Fibroblast of lung (primary cell): ENCODE measurements at regions not wholly inside any gene's neighbourhood (a gene's known extent, or its start where the extent isn't known, plus 50 kb on each side); places are given as distances from the start of the nearest gene placed in this dataset.

Source experiments
- DNase-seq, 2 donors: peaks; one replicate each; pipeline versions ENCODE4 v3.0.0 to v3.0.0-alpha.2; 2010; ENCODE audit warnings: low read depth in 2 of 2
- H2AFZ ChIP-seq: 2 replicates; pipeline ENCODE4 v1.5.1; 2012; ENCODE audit warnings: low read length, control low read depth, inconsistent platforms
- H3K27ac ChIP-seq: 2 replicates; pipeline ENCODE4 v1.5.1; 2011; ENCODE audit warnings: low read length, control low read depth; ENCODE audit not compliant: insufficient read depth
- H3K27me3 ChIP-seq: 2 replicates; pipeline ENCODE4 v1.5.1; 2011; ENCODE audit warnings: mild to moderate bottlenecking, low read length; ENCODE audit not compliant: control insufficient read depth, insufficient read depth
- H3K36me3 ChIP-seq: 2 replicates; pipeline ENCODE4 v1.5.1; 2011; ENCODE audit warnings: low read length; ENCODE audit not compliant: control insufficient read depth, insufficient read depth
- H3K4me1 ChIP-seq: 2 replicates; pipeline ENCODE4 v1.5.1; 2011; ENCODE audit warnings: low read length; ENCODE audit not compliant: control insufficient read depth, insufficient read depth; ENCODE audit errors: extremely low read depth
- H3K4me2 ChIP-seq: 2 replicates; pipeline ENCODE4 v1.5.1; 2011; ENCODE audit warnings: low read length, control low read depth; ENCODE audit not compliant: insufficient read depth; ENCODE audit errors: extremely low read depth
- H3K4me3 ChIP-seq, 4 experiments: fragments of 200-600 bp in 1 of 4; sonication (generic) in 1 of 4; replicated peaks in 1 of 4; 2 replicates each; pipeline ENCODE4 v1.5.1; 2011 to 2016; ENCODE audit warnings: low read length in 4 of 4, low read depth in 3 of 4, mild to moderate bottlenecking in 3 of 4, control low read depth in 2 of 4, inconsistent platforms in 1 of 4, mixed read lengths in 1 of 4; ENCODE audit not compliant: insufficient read depth in 1 of 4; ENCODE audit errors: control extremely low read depth in 1 of 4
- H3K79me2 ChIP-seq: 2 replicates; pipeline ENCODE4 v1.5.1; 2012; ENCODE audit warnings: mild to moderate bottlenecking, low read length, inconsistent platforms; ENCODE audit not compliant: control insufficient read depth, insufficient read depth
- H3K9ac ChIP-seq: 2 replicates; pipeline ENCODE4 v1.5.1; 2011; ENCODE audit warnings: mild to moderate bottlenecking, low read length, control low read depth; ENCODE audit not compliant: insufficient read depth
- H3K9me3 ChIP-seq: 2 replicates; pipeline ENCODE4 v1.5.1; 2012; ENCODE audit warnings: low read depth, low read length; ENCODE audit not compliant: control insufficient read depth, insufficient read depth
- H4K20me1 ChIP-seq: 2 replicates; pipeline ENCODE4 v1.5.1; 2011; ENCODE audit warnings: low read length; ENCODE audit not compliant: control insufficient read depth, insufficient read depth; ENCODE audit errors: extremely low read depth
- EZH2 ChIP-seq: IDR thresholded peaks from 2 replicates; pipeline ENCODE4 v1.5.1; 2012; ENCODE audit warnings: low read length, control low read depth, mild to moderate bottlenecking; ENCODE audit errors: missing control alignments
- TF ChIP-seq, protein P1 (sequence below), 2 donors: IDR thresholded peaks in 1 of 2; conservative IDR thresholded peaks in 1 of 2; 1 replicate in 1 of 2; 2 replicates in 1 of 2; pipeline ENCODE4 v1.5.1; 2011 to 2012; ENCODE audit warnings: low read length in 2 of 2, control low read depth in 1 of 2, inconsistent platforms in 1 of 2, low read depth in 1 of 2, mild to moderate bottlenecking in 1 of 2

DNA sequence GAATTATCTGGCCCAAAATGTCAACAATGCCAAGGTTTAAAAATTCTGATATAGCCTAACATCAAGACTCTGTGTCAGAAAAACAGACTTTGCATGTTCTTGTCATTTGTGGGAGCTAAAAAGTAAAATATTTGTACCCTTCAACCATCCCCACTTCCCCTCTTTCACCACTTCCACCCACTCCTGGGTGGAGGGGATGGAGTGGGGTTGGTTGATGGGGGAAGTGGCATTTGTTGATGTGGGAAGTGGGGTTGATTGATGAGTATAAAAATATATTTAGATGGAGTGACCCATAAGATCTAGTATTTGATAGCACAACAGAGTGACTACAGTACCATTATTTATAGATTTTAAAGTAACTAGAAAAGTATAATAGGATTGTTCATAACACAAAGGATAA, 55.0 kb upstream of the C9orf72 start:
- TF ChIP-seq, protein P1, sequence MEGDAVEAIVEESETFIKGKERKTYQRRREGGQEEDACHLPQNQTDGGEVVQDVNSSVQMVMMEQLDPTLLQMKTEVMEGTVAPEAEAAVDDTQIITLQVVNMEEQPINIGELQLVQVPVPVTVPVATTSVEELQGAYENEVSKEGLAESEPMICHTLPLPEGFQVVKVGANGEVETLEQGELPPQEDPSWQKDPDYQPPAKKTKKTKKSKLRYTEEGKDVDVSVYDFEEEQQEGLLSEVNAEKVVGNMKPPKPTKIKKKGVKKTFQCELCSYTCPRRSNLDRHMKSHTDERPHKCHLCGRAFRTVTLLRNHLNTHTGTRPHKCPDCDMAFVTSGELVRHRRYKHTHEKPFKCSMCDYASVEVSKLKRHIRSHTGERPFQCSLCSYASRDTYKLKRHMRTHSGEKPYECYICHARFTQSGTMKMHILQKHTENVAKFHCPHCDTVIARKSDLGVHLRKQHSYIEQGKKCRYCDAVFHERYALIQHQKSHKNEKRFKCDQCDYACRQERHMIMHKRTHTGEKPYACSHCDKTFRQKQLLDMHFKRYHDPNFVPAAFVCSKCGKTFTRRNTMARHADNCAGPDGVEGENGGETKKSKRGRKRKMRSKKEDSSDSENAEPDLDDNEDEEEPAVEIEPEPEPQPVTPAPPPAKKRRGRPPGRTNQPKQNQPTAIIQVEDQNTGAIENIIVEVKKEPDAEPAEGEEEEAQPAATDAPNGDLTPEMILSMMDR (conservative IDR thresholded peaks at IDR 0.05 in 1 of 2, IDR thresholded peaks at IDR 0.05 in 1 of 2; ENCODE audit: low read depth in 1 of 2, low read length in 2 of 2): no peak
- TF ChIP-seq EZH2: no peak
- no peaks in the 10 kb centered on the region for H3K36me3 ChIP-seq
- H3K27me3 ChIP-seq: no peaks in the 10 kb centered on the region
- H3K9me3 ChIP-seq: no peaks in the 10 kb centered on the region
- no peaks in the 10 kb centered on the region for H3K79me2 ChIP-seq
- no peak overlapping the region for H3K9ac ChIP-seq
- no peak overlapping the region for H3K4me2 ChIP-seq
- H3K4me1 ChIP-seq: no peaks in the 10 kb centered on the region
- H4K20me1 ChIP-seq: no peaks in the 10 kb centered on the region
- H3K4me3 ChIP-seq: no peak overlapping the region
- H3K27ac ChIP-seq: no peak overlapping the region
- H2AFZ ChIP-seq: no peak overlapping the region
- DNase-seq: no peak

DNA sequence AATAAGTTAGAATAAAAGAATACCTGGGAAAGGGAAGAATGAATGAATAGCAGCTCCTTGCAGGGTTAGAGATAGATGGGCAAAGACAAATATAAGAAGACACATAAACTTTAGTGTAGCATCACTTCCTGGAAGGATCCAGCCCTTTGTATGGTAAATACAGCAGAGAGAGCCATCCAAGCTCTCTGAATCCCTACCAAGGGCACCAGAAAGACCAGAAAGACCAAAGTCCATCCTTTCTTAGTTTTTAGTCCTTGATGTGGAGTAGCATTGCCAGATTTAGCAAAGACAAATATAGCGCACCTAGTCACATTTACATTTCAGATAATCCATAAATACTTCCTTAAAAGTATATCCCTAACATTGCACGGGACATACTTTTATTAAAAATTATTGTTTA, 56.1 kb upstream of the C9orf72 start:
- Histone ChIP-seq H3K9me3 (no peaks in the 10 kb centered on the region), H3K27me3 (no peaks in the 10 kb centered on the region), H3K4me1 (no peaks in the 10 kb centered on the region), H2AFZ (no peak overlapping the region), H3K4me3 (no peak overlapping the region), H3K36me3 (no peaks in the 10 kb centered on the region), H3K79me2 (no peaks in the 10 kb centered on the region), H4K20me1 (no peaks in the 10 kb centered on the region), H3K9ac (no peak overlapping the region), H3K4me2 (no peak overlapping the region), H3K27ac (no peak overlapping the region)
- TF ChIP-seq, protein P1 (conservative IDR thresholded peaks at IDR 0.05 in 1 of 2, IDR thresholded peaks at IDR 0.05 in 1 of 2; ENCODE audit: low read depth in 1 of 2, low read length in 2 of 2): no peak
- TF ChIP-seq EZH2: no peak
- no peak for DNase-seq

DNA sequence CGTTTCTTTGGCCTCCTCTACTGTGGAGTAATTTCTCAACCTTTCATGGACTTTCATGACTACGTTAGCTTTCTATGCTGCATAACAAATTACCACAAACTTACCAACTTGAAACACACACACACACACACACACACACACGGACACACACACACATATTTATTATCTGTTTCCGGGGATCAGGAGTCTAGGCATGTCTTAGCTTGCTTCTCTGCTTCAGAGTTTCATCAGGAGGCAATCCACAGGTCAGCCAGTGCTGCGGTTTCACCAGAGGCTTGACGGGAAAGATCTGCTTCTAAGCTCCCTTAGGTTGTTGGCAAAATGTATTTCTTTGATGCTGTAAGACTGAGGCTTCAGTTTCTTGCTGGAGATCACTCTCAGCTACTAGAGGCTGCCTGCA, 59.0 kb upstream of the C9orf72 start:
- Histone ChIP-seq H3K9ac (no peak overlapping the region), H3K4me1 (no peaks in the 10 kb centered on the region), H3K9me3 (no peaks in the 10 kb centered on the region), H3K27me3 (no peaks in the 10 kb centered on the region), H3K36me3 (no peaks in the 10 kb centered on the region), H4K20me1 (no peaks in the 10 kb centered on the region), H3K79me2 (no peaks in the 10 kb centered on the region), H3K4me2 (no peak overlapping the region), H3K4me3 (no peak overlapping the region), H3K27ac (no peak overlapping the region), H2AFZ (no peak overlapping the region)
- TF ChIP-seq EZH2: no peak
- TF ChIP-seq, protein P1 (conservative IDR thresholded peaks at IDR 0.05 in 1 of 2, IDR thresholded peaks at IDR 0.05 in 1 of 2; ENCODE audit: low read depth in 1 of 2, low read length in 2 of 2): no peak
- no peak for DNase-seq
